Mucosa of descending colon (tissue), 3 donors: ENCODE measurements at regions not wholly inside any gene's neighbourhood (a gene's known extent, or its start where the extent isn't known, plus 50 kb on each side); places are given as distances from the start of the nearest gene placed in this dataset.

ENCODE experiments used
- ATAC-seq: fragments of 200-7000 bp; cut with Tn5 transposase; one replicate; pipeline ENCODE4 v1.9.1; 2020; ENCODE audit warnings: mild to moderate bottlenecking, moderate library complexity
- DNase-seq, 3 donors: peaks; one replicate each; pipeline ENCODE4 v3.0.0-alpha.2; 2020
- H3K36me3 ChIP-seq: fragments of 200-600 bp; one replicate; pipeline ENCODE4 v1.8.0; 2021; ENCODE audit warnings: low read depth, mild to moderate bottlenecking
- H3K4me1 ChIP-seq: fragments of 200-600 bp; one replicate; pipeline ENCODE4 v1.8.0; 2021; ENCODE audit warnings: low read depth, mild to moderate bottlenecking
- H3K4me3 ChIP-seq: fragments of 200-600 bp; one replicate; pipeline ENCODE4 v1.8.0; 2021; ENCODE audit warnings: mild to moderate bottlenecking
- H3K9me3 ChIP-seq: fragments of 200-600 bp; one replicate; pipeline ENCODE4 v1.8.0; 2021; ENCODE audit warnings: mild to moderate bottlenecking
- intact Hi-C, 2 donors: fragments of 100-400 bp; cut with DNase I in 1 of 2; cut with micrococcal nuclease in 1 of 2; formaldehyde crosslinking; loops; one replicate each; pipeline versions ENCODE4 v1.11.0 to v1.11.1; 2022; cut with DNase I, micrococcal nuclease
- TF ChIP-seq, protein P1 (sequence below): fragments of 200-600 bp; IDR thresholded peaks from one replicate; pipeline ENCODE4 v1.8.0; 2022; ENCODE audit warnings: antibody characterized with exemption, mild to moderate bottlenecking
- donor health status: DM: no; HTN: no; CAD: no; lungs with moderate emphysema.
- donor health status: DM: no; HTN: no; CAD: no.
- donor health status: DM: no; HTN: yes; CAD: no.

DNA sequence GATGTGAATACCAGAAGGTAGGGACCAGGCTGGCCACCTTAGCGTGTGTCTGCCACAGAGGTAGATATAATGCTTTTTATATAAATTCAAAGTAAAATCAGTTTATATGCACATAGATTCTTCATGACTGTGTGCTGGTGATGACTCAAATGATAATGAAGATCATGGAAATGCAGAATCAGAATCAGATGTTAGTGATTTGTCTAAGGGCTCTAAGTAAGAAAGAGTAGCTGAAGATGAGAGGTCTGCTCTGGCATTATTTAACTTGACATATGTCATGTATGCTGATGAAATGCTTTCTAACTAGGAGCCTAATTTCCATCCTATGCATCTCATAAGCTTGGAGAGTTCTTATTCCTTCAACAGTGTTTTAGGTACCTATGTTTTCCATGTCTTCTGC lies 50.3 kb upstream of the DPH6 start:
- DNase-seq, result no peak
- Histone ChIP-seq H3K4me3 (no peak overlapping the region), H3K4me1 (no peaks in the 10 kb centered on the region), H3K36me3 (no peaks in the 10 kb centered on the region), H3K9me3 (no peaks in the 10 kb centered on the region)
- no peak for ATAC-seq
- intact Hi-C loops, result no loop called here
- TF ChIP-seq, protein P1, sequence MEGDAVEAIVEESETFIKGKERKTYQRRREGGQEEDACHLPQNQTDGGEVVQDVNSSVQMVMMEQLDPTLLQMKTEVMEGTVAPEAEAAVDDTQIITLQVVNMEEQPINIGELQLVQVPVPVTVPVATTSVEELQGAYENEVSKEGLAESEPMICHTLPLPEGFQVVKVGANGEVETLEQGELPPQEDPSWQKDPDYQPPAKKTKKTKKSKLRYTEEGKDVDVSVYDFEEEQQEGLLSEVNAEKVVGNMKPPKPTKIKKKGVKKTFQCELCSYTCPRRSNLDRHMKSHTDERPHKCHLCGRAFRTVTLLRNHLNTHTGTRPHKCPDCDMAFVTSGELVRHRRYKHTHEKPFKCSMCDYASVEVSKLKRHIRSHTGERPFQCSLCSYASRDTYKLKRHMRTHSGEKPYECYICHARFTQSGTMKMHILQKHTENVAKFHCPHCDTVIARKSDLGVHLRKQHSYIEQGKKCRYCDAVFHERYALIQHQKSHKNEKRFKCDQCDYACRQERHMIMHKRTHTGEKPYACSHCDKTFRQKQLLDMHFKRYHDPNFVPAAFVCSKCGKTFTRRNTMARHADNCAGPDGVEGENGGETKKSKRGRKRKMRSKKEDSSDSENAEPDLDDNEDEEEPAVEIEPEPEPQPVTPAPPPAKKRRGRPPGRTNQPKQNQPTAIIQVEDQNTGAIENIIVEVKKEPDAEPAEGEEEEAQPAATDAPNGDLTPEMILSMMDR, result no peak

DNA sequence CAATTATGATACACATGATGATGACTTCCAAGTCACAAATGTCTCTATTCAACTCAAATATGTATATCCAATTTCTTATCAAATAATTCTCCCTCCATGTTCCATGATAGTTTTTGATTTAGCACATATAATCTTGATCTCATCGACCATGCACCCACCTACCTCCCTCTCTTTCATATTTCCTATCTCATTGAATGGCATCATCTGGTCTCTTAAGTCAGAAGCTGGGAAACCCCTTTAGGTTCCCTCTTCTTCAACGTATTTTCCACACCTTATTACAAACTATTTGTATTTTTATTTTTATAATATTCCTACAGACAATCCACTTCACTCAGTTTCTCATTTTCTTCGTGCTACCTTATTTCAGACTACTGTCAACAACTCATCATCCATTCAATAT lies 56.9 kb upstream of the DPH6 start:
- Histone ChIP-seq H3K9me3 (no peaks in the 10 kb centered on the region), H3K4me1 (no peaks in the 10 kb centered on the region), H3K36me3 (no peaks in the 10 kb centered on the region), H3K4me3 (no peak overlapping the region)
- ATAC-seq, result no peak
- intact Hi-C loops, result no loop called here
- TF ChIP-seq, protein P1, result no peak
- DNase-seq, result no peak

DNA sequence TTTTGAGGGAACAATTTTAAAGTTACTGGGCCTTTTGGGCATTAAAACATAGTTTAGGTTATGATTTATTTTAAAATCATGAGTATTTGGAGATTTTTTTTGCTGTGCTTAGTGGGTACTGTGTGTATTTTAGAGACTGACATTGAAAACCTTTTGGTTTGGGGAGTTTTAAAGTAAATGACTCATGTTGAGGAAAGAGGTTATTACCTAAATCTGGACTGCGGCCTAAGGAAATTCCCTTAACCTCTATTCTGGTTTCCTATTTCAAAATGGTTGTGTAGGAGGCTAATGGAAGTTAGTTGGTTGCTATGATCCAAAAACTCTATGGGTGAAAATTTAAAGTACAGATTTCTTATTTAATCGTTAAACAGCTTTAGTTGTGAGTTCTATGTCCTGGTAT lies 57.3 kb upstream of the DPH6 start:
- TF ChIP-seq, protein P1, result no peak
- Histone ChIP-seq H3K36me3 (no peaks in the 10 kb centered on the region), H3K4me3 (no peak overlapping the region), H3K9me3 (no peaks in the 10 kb centered on the region), H3K4me1 (no peaks in the 10 kb centered on the region)
- intact Hi-C loops, result no loop called here
- no peak for DNase-seq
- ATAC-seq, result no peak

DNA sequence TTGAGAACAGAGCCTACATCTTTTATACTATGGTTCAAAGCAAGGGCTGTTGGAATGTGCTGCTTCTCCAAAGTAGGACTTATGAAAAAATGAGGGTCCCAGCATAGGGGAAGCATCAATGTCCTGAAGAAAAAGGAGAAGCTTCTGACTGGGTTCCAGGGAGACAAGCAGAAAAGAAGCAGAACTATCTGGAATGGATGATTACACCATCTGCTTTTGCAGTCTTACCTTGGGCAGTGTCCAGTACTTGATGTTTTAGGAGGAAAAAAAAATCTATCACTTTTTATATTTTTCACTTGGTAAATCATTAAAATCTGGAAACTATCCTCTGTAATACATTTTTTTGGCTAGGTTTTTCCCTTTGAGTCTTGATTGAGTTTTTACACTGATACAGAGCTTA lies 57.9 kb upstream of the DPH6 start:
- H3K9me3 ChIP-seq, result no peaks in the 10 kb centered on the region
- ATAC-seq (no peak), DNase-seq (no peak)
- TF ChIP-seq, protein P1, result no peak
- H3K4me1 ChIP-seq, result no peaks in the 10 kb centered on the region
- intact Hi-C loops, result no loop called here
- no peak overlapping the region for H3K4me3 ChIP-seq
- no peaks in the 10 kb centered on the region for H3K36me3 ChIP-seq

DNA sequence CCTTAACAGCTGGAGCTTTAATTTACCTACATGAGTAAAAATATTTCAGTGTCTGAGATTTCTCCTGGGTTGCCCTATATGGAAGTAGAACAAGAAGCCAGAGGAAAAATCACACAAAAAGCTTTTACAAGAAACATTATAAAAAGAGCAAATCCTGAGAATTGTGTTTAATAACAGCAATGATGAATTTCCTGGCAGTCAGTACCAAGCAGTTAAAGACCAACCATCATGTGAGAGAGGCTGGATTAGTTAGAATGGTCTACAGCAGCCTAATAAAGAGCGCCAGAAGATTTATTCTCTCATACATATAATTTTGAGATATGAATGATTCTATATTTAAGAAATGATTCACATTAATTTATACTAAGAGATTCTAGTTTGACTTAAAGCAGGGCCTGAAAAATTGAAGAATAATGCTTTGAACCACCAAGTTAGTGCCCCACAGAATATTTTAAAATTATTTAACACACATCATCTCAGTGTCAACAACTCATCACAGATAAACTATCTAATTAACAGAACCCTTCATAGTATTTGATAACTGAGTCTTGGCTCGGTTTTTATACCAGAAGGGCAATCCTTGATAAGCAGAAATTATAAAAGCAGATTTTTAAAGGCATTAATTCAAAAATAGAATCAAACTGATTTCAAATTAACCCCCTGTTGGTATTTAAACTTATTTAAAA lies 59.9 kb upstream of the DPH6 start:
- intact Hi-C loops, result no loop called here
- ATAC-seq, result no peak
- no peak overlapping the region for H3K4me3 ChIP-seq

More for the DNA sequence above, 59.9 kb upstream of the DPH6 start:
- TF ChIP-seq, protein P1, result no peak
- no peak for DNase-seq
- Histone ChIP-seq H3K4me1 (no peaks in the 10 kb centered on the region), H3K9me3 (no peaks in the 10 kb centered on the region), H3K36me3 (no peaks in the 10 kb centered on the region)
